GM18508 (cell line): ENCODE measurements at regions not wholly inside any gene's neighbourhood (a gene's known extent, or its start where the extent isn't known, plus 50 kb on each side); places are given as distances from the start of the nearest gene placed in this dataset.
"Not testable (repeated sequence)": the region's sequence is repeated elsewhere in the genome, so short reads cannot be mapped to it uniquely, and the experiment has no call there.

Experiments used
- ATAC-seq: cut with Tn5 transposase; IDR thresholded peaks from one replicate; pipeline ENCODE4 v1.9.1; 2021; ENCODE audit warnings: moderate number of reproducible peaks; ENCODE audit not compliant: insufficient read depth, unreplicated experiment

DNA sequence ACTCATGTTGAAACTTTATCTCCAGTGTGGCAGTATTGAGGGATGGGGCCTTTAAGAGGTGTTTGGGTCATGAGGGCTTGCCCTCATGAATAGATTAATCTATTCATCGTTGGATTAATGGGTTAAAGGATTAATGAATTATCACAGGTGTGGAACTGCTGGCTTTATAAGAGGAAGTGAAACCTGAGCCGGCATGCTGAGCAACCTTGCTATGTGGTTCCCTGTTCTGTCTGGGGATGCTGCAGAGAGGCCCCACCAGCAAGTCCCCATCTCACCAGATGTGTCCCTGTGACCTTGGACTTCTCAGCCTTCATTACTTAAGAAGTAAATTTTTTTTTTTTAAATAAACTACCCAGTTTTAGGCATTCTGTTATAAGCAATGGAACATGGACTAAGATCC is 109.6 kb downstream of the DYRK2 start:
- peak; percentile 94 for ATAC-seq

DNA sequence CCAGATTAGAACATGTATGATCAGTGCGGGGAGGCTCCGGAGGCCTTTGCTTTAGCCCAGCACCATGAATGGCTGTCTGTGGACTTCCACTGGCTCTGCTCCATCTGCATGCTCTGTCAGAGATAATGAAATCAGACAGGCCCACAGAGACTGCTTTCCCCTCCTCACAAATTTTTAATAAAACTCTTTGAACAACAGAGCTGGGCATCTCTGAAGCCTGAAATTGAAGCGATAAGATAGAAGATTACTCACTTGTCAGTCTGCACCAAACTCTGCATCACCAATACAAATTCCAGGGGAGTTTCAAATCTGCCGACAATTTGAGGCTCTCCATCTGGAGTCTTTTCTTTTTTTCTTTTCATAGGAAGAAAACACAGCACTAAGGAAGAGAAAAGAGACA is 110.0 kb downstream of the DYRK2 start:
- ATAC-seq: peak; percentile 11

DNA sequence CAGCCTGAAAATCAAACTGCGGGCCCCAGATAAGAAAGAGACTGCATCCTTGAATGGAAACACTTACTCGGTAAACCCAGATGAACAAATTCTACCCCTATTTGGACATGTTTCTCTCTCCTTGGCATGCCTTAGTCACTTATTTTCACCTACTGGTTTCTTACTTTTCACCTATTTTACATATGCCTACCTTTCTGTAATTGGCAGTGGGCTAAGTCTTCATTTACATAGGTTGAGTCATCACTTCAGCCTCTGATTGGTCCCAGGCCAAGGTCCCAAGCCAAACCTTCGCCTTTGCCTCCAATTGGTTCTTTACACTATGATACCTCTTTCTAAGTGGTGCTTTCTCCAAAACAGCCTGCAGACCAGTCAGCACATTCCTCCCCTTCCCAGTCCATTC is 111.3 kb downstream of the DYRK2 start:
- no peak for ATAC-seq

DNA sequence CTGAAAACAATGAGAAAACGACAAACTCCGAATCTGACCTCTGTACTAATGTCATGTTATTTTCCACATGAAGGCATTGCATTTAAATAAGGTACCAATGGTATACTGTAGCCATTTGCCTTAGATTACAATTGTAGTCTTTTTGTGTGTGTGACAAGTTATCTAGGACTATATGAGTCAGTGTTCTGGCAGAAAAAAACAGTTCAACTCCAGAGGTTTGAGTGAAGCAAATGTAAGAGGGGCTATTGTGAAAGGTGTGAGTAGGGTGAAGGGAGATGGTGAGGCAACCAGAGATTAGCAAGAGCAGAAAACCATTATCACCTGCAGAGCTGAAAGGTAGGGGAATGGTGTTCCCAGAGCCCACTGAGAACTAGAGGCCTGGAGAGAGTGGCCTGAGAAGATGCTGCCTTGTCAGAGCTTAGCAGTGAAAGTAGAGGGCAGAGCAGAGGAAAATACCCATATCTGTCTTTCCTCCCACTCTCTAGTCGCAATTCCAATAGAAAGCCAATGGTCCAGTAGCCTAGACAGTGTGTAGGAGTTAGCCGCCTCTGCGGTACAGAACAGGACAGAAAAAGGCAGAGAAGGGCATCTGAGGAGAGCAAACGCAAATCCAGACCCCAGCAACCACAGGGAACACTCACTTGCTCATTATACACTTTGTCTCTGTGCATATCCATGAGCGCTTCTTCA is 112.2 kb downstream of the DYRK2 start:
- ATAC-seq: no peak

DNA sequence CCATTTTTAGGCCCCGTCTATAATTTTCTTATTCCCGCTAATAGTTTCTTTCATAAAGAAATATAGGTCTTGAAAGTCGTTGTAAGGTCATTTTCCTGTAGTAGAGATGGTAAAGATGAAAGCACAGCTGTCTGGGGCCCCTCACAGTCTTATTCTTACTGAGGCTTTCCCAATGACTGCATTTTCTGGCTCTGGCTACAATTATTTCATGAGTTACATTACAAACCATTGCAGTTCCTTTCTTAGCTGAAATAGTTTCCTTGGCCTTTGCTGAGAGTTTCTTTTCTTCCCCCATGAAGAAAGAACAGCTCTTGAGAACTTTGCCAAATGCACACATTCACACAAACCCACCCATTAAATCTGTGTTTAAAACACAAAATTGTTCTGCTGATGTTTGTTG is 113.0 kb downstream of the DYRK2 start:
- ATAC-seq: no peak

DNA sequence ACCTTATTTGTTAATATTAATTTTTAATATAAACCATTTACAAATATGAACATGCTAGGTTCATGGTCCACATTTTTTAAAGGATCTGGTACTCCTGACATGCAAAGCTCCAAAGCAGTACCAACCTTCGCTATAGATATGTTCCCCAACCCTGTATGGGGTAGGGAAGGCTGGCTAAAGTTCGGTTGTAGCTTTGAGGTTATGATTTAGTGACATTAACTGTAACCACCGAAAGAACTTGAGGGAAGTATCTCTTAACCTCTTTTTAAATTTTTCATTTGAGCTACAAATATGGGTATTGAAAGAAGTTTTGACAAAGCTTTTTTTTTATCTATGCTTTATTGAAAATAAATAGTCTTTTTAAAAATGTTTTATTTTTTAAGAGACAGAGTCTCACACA is 115.5 kb downstream of the DYRK2 start:
- ATAC-seq: no peak

DNA sequence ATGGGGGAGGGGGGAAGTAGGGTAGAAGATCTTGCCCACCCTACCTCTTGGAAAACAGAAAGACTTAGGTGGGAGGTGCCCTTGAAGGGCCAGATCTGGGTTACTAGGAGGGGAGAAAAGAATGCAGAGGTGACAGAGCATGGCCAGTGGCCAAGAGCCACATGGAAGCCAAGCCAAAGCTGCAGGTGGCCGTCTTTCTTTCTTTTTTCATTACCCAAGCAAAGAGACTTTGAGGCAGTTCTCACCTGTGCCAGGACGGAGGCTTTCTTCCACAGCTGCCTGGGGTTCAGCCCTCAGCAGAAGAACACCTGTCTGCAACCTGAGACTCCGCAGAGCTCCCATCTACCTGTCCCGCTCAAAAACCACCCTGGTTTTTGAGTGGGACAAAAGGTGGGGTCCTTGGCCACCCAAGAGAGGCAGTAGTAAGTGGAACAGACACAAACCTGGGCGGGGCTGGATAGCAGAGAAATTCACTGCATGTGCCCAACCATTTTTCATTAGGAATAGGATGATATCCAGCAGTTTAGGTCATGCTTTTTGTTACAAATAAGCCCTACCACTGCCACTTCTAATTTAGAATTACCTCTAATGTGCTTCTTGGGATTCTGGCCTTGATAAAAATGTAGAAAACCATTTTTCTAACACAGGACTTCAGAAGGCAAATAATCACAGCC is 116.5 kb downstream of the DYRK2 start:
- ATAC-seq: no peak

DNA sequence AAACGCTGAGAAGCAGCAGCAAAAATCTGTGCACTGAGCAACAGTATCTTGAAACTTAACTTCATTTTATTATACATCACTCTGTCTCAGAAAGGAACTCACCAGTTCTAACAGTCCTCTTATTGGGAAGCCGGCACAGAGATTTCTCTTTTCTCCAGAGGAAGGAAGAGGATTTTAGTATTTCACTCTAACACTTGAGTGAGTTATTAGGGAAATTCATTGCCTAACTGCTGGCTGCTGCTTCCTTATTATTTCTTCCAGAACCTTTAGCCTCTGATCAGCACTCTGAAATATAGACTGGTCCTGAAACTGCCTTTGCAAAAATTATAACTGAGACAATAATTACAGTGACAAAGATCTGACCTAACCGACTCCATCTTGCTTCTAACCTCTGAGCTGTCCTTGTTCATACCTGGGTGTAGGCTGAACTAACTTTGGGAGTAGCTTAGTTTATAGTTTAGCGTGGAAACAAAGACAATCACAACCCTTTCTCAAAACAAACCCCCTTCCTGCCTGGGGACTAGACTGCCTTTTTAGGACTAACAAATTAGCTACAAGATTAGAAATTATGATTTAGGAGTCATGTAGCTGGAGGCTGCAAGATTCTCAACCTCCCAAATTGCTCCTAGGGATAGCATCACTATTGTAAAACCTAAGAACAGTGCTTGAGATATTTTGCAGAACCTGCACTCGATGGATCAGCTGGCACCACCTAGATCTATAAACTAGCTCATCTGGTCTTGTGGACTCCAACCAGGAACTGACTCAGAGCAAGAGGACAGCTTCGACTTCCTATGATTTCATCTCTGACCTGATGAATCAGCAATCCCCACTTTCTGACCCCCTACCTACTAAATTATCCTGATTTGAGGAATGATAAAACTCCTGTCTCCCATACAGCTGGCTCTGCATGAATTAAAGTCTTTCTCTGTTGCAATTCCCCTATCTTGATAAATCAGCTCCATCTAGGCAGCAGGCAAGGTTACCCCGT is 117.5 kb downstream of the DYRK2 start:
- ATAC-seq: no peak

DNA sequence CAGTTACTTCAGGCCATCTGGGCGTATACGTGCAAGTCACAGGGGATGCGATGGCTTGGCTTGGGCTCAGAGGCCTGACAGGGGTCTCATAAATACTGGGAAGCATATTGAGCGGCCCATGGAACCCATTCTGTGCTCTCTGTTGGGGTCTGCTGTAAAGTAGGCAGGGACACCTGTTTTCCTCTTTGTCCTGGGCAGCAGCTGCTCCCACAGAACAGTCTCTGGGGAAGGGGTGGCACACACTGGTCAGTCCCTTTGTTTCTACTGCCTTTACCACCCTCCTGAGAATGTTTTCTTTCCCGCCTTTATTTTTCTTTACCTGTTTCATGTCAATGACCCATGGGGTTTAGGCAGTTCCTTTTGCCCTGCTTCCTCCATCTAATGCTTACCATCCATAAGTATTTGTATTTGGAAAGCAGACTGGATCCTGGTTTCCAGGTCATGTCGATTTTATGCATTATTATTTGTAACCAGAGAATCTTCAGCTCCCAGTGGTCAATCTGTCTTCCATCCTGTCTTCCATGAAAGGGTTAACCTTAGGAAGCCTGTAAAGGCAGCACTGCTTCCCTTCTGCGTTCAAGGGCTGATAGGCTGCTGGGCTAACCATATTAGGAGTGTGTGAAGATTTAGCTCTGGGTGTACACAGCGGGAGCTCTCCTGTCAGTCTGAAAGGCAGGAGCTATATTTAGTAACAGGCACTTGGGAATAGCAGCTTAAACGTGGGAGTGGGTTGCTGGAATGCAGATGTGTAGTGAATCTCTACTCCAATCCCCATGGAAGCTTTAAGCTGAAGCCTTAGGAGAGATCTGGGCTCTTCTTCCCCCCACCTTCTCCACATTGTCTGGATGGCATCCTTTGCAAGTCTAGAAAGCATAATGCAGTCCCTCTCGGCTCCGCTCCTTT is 124.0 kb downstream of the DYRK2 start:
- no peak for ATAC-seq

DNA sequence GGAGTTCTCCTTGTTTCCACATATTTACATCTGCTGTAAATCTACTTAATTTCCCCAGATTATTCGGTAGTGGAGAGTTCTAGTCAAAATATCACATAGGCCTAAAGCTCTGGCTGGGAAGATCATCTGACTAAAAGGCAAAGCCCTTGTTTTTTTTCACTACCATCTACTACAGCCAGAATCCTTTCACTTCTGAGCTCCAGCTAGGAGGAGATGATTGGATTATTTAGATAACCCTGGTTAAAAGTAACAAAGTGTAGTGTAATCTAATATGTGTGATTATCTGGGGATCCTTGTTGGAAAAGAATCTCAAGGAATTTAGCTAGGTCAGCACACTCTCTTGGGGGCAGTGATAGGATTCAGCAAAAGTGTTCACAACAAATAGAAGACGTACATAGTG is 125.4 kb downstream of the DYRK2 start:
- no peak for ATAC-seq

DNA sequence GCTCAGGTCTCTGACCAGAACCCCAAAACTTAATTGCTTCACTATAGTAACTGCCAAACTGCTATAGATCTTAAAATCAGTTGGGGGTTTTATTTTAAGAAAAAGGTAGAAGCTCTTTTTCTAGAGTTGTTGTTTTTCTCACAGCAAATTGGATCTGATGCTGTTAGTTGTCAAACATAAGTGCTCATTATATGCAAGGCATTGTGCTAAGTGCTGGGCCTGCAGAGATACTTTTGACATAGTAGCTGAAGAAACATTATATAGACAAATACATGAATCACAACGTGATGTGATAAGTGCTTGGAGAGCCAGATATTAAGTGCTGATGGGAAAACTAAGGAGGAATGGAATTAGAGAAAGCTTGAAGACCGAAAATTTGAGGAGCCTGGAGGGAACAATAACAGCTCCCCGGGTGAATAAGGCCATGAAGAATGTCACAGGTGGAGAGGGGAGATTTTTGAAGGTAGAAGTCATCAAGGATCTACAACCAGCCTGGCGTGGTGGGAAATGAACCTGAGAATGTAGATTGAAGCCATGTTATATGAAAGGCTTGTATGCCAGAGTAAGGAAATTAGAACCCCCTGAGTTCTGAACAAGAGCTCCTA is 126.5 kb downstream of the DYRK2 start:
- ATAC-seq: no peak

DNA sequence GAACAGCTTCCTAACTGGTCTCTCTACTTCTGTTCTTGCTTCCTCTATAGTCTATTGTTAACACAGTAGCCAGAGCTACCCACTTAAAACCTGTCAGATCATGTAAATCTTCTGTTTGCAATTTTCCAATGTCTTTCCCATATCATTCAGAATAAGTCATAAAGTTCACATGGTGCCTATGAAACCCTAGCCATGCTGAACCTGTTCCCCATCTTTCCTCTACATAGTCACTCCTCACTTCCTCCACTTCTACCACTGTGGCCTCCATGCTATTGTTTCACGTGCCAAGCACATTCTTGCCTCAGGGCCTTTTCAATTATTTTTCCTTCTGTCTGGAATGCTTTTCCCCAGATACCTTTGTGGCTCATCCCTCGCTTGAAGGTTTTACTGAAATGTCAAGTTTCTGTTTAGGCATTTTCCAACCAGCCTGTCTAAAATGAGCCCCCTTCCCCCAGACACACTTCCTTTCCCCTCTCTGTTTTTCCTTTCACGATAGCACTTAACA is 132.1 kb downstream of the DYRK2 start:
- ATAC-seq: no peak

DNA sequence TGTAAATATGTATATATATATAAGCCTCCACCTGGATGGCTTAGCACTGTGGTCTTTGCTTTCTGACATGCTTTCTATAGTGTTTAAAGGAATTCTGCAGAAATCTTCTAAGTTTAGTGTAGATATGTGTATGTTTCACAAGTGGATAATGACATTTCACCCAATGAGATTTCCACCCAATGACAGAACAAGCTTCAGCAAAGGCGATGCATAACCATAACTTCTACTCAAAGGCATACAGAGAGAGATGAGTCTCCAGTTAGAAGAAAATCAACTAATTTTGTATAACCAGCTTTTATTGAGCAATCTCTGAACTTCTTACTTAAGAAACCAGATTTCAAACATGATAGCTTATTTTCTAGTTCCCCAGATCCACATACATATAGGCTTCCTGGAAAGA is 134.0 kb downstream of the DYRK2 start:
- ATAC-seq: no peak

DNA sequence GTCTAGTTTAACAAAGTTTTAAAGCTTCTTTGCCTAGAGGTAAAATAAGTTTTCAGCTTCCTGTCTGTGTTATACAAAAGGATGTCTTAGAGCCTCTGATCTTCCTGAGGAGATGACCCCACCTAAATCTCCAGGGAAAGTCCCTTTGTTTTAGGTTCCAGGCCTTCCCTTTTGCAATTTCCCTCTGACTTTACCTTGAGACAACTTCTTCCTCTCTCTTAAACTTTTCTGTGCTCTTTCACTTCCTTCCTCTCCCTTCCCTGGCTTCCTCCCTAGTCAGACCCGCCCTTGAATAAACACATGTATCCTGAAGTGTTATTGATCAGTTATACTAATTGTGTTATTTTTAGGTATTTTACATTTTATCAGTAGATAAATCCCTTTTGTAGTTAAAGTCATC is 134.8 kb downstream of the DYRK2 start:
- no peak for ATAC-seq

DNA sequence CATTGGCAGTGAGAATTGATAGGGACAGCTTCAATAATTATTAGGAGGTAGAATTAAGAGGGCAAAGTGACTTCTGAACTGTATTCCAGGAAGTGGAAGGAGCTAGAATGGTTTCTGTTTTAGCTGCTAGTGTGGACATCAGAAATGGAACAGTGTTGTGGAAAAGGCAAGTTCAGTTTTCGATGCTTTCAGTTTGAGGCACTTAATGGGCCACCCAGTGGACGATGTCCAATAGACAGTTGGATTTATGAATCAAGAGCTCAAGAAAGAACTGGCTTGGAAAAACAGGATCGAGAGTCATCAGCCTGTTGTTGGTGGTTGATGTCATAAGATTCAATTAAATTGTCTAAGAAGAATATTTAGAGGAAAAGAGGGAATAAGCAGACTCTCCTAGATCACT is 136.3 kb downstream of the DYRK2 start:
- no peak for ATAC-seq

DNA sequence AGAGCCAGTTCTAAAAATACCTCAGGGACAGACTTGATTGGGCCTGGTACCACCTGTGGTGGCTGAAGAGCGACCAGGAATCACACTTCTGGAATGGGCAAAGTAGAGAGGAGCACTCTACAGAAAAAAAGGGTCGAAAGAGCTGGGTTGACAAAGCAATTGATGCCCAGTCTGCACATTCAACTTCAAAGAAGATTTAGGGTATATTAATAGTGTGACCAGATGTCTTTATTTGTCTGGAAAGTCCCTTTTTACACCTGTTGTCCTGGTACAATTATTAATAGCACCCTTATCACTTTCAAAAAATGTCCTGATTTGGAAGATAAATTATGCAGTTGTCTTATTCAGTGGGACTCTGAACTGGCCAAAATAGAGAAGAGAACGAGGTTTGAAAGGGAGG is 137.5 kb downstream of the DYRK2 start:
- no peak for ATAC-seq

DNA sequence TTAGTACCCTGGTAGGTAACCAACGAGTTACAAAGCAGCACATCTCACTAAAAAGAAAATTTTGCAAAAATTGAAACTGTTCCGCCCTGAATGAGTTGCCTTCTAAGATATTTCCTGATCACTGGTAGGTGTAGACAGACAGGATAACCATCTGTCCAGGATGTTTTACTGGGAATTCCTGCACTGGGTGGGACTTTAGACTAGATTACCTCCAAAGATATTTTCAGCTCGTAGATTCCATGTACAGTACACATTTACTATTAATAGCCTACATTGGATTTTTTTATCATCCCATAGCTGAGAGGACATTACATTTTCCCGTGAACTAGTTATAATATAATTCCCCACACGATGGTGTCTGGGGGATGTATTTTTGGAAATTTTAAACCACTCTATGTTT is 139.6 kb downstream of the DYRK2 start:
- ATAC-seq: no peak

DNA sequence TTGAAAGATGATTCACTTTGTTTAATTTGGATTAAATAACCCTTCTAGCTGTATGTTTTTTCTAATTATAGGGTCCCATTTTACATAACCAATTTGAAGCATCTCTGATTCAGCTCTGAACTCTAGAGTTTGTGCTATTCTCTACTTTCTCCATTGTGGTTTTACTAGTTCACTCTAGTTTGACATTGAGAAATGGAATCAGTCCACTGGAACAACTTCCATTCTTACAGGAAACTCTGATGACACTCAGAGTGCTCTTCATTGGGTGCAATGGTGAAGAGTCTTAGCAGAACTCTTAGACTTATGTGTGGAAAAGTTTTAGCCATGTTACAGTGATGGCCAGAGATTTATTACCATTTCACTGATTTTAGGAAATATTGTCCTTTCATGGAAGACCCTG is 140.7 kb downstream of the DYRK2 start:
- no peak for ATAC-seq

DNA sequence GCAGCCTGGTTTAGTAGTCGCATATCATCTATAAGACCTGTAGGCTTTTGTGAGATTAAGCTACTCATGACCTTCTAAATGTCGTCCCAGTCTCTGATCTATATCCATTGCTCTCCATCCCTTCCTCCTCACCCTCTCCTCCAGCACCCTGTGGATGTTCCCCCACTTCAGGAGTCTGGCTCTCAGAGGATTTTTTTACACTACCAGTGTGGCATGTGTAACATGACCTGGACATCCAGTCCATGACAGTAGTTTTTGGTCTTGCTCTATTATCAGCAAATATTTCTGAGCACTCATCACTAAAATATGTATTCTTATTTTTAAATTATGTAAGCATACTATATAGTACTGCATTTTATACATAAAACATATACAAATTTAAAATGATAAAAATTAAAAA is 142.1 kb downstream of the DYRK2 start:
- no peak for ATAC-seq

DNA sequence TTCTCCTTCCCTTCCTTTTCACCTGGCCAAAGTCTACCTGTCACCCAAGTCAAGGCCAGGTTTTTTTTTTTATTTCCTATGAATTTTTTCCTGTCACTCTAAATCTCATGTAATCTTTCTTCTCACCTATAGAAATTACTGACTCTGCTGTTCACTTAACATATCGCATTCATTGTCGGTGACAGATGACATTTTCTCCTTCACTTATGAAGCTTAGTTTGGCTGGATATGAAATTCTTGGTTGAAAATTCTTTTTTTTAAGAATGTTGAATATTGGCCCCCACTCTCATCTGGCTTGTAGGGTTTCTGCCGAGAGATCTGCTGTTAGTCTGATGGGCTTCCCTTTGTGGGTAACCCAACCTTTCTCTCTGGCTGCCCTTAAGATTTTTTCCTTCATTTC is 142.8 kb downstream of the DYRK2 start:
- not testable (repeated sequence) for ATAC-seq
